HUES6 (cell line): ENCODE measurements at regions not wholly inside any gene's neighbourhood (a gene's known extent, or its start where the extent isn't known, plus 50 kb on each side); places are given as distances from the start of the nearest gene placed in this dataset.
"Not testable (repeated sequence)": the region's sequence is repeated elsewhere in the genome, so short reads cannot be mapped to it uniquely, and the experiment has no call there.

Source experiments
- H3K27ac ChIP-seq: 2 replicates; pipeline ENCODE4 v1.7.0; 2013; ENCODE audit warnings: low read depth, mild to moderate bottlenecking, low read length, inconsistent platforms
- H3K27me3 ChIP-seq: 2 replicates; pipeline ENCODE4 v1.6.1; 2013; ENCODE audit warnings: low read length; ENCODE audit not compliant: control insufficient read depth, insufficient read depth
- H3K36me3 ChIP-seq: 2 replicates; pipeline ENCODE4 v1.6.1; 2013; ENCODE audit warnings: low read length; ENCODE audit not compliant: control insufficient read depth, insufficient read depth
- H3K4me1 ChIP-seq: 2 replicates; pipeline ENCODE4 v1.6.1; 2013; ENCODE audit warnings: low read length; ENCODE audit not compliant: control insufficient read depth, insufficient read depth
- H3K4me3 ChIP-seq: 2 replicates; pipeline ENCODE4 v1.5.1; 2013; ENCODE audit warnings: low read depth, low read length
- H3K9ac ChIP-seq: one replicate; pipeline ENCODE4 v1.6.1; 2013; ENCODE audit warnings: mild to moderate bottlenecking, low read length
- H3K9me3 ChIP-seq: 2 replicates; pipeline ENCODE4 v1.6.1; 2013; ENCODE audit warnings: low read depth, low read length; ENCODE audit not compliant: control insufficient read depth, insufficient read depth

DNA sequence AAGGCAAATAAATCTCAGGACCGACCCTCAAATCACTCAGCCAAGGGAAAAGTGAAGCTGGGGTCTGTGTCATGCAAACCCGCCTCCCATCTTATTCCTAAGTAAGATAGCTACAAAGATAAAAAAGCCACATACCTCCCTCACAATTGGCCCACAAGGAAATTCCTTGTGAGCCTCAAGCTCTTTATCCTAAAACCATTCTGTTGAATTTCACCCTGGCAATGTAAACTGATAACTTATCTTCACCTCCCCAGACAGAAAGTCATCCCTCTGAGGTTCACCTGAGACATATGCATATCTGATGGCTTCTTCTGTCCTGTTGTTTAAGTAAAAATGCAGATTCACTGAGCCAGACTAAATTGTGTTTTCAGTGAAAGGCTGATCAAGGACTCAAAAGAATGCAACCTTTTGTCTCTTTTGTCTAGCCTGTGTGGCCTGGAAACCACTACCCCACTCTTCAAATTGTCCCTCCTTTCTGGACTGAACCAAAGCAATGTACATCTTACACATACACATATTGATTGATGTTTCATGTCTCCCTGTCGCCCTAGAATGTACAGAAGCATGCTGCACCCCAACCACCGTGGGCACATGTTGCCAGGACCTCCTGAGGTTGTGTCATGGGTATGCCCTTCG, 91.3 kb downstream of the MFAP3L start:
- Histone ChIP-seq H3K4me1 (peaks cover 20% of the 10 kb centered on the region), H3K9me3 (peaks cover 4% of the 10 kb centered on the region; the same call in 1 of the 2 replicates), H3K36me3 (no peaks in the 10 kb centered on the region), H3K27ac (peak overlapping the region; percentile 70), H3K4me3 (no peak overlapping the region), H3K27me3 (no peaks in the 10 kb centered on the region), H3K9ac (peak overlapping the region; percentile 63)

GRCh38 chr4:169933531-169933930, 92.7 kb downstream of the MFAP3L start:
- H3K4me3 ChIP-seq, result no peak overlapping the region
- H3K9me3 ChIP-seq, result peaks cover 4% of the 10 kb centered on the region; the same call in 1 of the 2 replicates
- H3K27ac ChIP-seq, result no peak overlapping the region; the same call in 1 of the 2 replicates
- H3K4me1 ChIP-seq, result peaks cover 20% of the 10 kb centered on the region
- no peak overlapping the region for H3K9ac ChIP-seq
- no peaks in the 10 kb centered on the region for H3K36me3 ChIP-seq
- no peaks in the 10 kb centered on the region for H3K27me3 ChIP-seq

DNA sequence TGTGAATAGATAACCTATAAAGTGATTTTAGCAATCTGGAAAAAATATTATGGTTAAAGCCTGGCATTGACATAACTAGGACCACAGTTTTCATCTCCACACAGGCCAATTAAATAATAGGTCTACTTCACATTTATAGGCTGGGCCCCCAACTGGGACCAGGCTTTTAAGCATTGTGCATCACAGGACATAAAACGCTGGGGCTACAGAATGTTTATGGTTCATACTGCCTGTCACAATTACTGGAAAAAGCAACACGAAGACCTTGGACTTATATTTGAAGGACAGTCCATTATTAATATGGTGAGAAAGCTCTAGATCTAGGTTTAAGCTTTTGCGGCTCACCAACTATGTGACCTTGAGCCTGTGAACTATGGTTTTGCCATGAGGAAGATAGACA, 94.2 kb downstream of the MFAP3L start:
- Histone ChIP-seq H3K27ac (no peak overlapping the region), H3K4me3 (no peak overlapping the region), H3K36me3 (no peaks in the 10 kb centered on the region), H3K27me3 (no peaks in the 10 kb centered on the region), H3K4me1 (peaks cover 20% of the 10 kb centered on the region), H3K9ac (no peak overlapping the region), H3K9me3 (peaks cover 4% of the 10 kb centered on the region; the same call in 1 of the 2 replicates)

GRCh38 chr4:169930755-169931154, 95.4 kb downstream of the MFAP3L start:
- not testable (repeated sequence) for H3K27ac ChIP-seq, H3K9me3 ChIP-seq, H3K27me3 ChIP-seq, H3K4me3 ChIP-seq, H3K36me3 ChIP-seq, H3K9ac ChIP-seq
- H3K4me1 ChIP-seq, result peaks cover 20% of the 10 kb centered on the region

DNA sequence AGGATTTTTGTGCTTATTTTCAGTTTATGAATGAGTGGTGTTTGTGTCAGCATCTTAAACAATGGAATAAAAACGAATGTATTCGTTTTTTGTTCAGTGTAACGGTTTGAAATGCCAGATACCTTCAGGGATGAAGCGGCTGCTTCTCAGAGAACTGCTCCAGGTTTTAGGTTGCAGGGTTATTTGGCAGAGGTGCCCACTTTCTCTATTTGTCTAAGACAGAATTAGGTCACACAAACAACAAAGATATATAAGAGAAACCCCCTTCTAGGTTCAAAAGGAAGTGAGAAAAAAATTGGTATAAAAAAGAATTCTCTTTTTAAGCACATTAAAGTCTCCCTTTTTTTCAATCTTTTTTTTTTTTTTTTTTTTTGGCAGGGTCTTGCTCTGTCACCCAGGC, 98.9 kb downstream of the MFAP3L start:
- H3K27me3 ChIP-seq, result no peaks in the 10 kb centered on the region
- no peak overlapping the region for H3K9ac ChIP-seq
- H3K4me3 ChIP-seq, result no peak overlapping the region
- H3K4me1 ChIP-seq, result peaks cover 9% of the 10 kb centered on the region
- no peak overlapping the region for H3K27ac ChIP-seq
- peaks cover 4% of the 10 kb centered on the region; the same call in 1 of the 2 replicates for H3K9me3 ChIP-seq
- no peaks in the 10 kb centered on the region for H3K36me3 ChIP-seq

- H3K9me3 ChIP-seq, result peaks cover 1% of the 10 kb centered on the region; the same call in 1 of the 2 replicates
- H3K36me3 ChIP-seq, result no peaks in the 10 kb centered on the region
- H3K4me1 ChIP-seq, result peaks cover 13% of the 10 kb centered on the region
- H3K4me3 ChIP-seq, result no peak overlapping the region
- no peak overlapping the region for H3K9ac ChIP-seq
- H3K27me3 ChIP-seq, result no peaks in the 10 kb centered on the region
- no peak overlapping the region for H3K27ac ChIP-seq
These were observed 100.5 kb downstream of the MFAP3L start for GRCh38 chr4:169925678-169926077.

- no peaks in the 10 kb centered on the region for H3K36me3 ChIP-seq
- H3K4me3 ChIP-seq, result no peak overlapping the region
These were observed 103.4 kb downstream of the MFAP3L start for GRCh38 chr4:169922632-169923276.

DNA sequence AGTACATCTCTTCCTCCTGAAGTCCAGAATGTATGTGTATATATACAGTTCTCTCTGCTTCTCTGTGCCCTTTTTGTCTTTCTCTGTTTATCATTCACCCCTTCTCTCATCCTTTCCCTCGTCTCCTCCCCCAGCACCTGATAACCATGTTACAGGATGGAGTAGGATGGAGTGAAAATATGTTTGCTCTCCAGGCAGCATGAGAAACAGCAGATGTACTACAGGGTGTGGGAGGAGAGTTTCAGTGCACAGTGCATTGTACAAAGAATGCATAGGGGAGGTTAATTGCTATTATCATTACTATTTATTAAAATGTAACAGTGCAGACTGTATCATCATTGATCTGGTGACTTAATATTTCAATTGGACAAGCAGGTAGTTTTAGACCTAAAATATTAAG, 104.5 kb downstream of the MFAP3L start:
- peaks cover 2% of the 10 kb centered on the region; the same call in 1 of the 2 replicates for H3K36me3 ChIP-seq
- peaks cover 33% of the 10 kb centered on the region for H3K4me1 ChIP-seq
- no peak overlapping the region for H3K4me3 ChIP-seq
- H3K27me3 ChIP-seq, result no peaks in the 10 kb centered on the region
- peaks cover 14% of the 10 kb centered on the region for H3K9me3 ChIP-seq
- no peak overlapping the region for H3K9ac ChIP-seq
- H3K27ac ChIP-seq, result no peak overlapping the region; the same call in 1 of the 2 replicates

More at GRCh38 chr4:169922632-169923276, 103.4 kb downstream of the MFAP3L start:
- Histone ChIP-seq H3K9me3 (peaks cover 5% of the 10 kb centered on the region; the same call in 1 of the 2 replicates), H3K9ac (no peak overlapping the region), H3K27me3 (no peaks in the 10 kb centered on the region), H3K27ac (no peak overlapping the region), H3K4me1 (peaks cover 33% of the 10 kb centered on the region)

DNA sequence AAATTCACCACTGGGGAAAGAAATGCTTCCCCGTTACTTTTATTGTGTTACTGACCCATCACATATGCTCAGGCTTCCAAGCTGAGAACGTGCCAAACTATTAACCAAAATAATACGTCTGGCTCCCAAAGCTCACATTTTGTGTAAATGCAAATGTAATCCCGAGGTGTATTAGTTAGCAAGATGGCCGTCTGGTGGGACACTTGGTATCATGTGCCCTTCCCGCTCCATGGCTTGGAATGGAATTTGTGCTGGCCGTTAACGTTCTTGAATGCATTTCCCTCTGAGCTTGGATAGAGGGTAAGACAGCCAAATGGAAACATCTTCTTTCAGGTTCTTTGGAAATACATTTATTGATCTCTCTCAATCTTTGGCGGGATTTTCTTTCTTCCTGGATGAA, 105.0 kb downstream of the MFAP3L start:
- no peak overlapping the region for H3K4me3 ChIP-seq
- peak overlapping the region; percentile 5 for H3K9ac ChIP-seq
- peaks cover 6% of the 10 kb centered on the region; the same call in 1 of the 2 replicates for H3K36me3 ChIP-seq
- peak overlapping the region; percentile 94; the same call in 1 of the 2 replicates for H3K27ac ChIP-seq
- peaks cover 19% of the 10 kb centered on the region for H3K9me3 ChIP-seq
- H3K4me1 ChIP-seq, result peaks cover 33% of the 10 kb centered on the region
- H3K27me3 ChIP-seq, result no peaks in the 10 kb centered on the region

- H3K9me3 ChIP-seq, result peaks cover 26% of the 10 kb centered on the region
- H3K4me3 ChIP-seq, result peak overlapping the region; percentile 24; the same call in 1 of the 2 replicates
- peak overlapping the region; percentile 94 for H3K27ac ChIP-seq
- peak overlapping the region; percentile 90 for H3K9ac ChIP-seq
- not testable (repeated sequence) for H3K36me3 ChIP-seq, H3K27me3 ChIP-seq
- peaks cover 28% of the 10 kb centered on the region for H3K4me1 ChIP-seq
These were observed 106.7 kb downstream of the MFAP3L start for GRCh38 chr4:169919194-169920124.
